ENCODE measurements at regions not wholly inside any gene's neighbourhood (a gene's known extent, or its start where the extent isn't known, plus 50 kb on each side); places are given as distances from the start of the nearest gene placed in this dataset.

- no peak overlapping the region for H3K27ac ChIP-seq (ENCODE audit: extremely low read depth, low read depth, low read length)
- H3K4me1 ChIP-seq (ENCODE audit: control insufficient read depth, insufficient read depth, low read length) = no peaks in the 10 kb centered on the region
- TF ChIP-seq ZBTB21 (tag by site-specific recombination; IDR thresholded peaks at IDR 0.05) (no peak), ZNF394 (tag by site-specific recombination; IDR thresholded peaks at IDR 0.05; ENCODE audit: borderline replicate concordance) (no peak), ZNF138 (tag by site-specific recombination; IDR thresholded peaks at IDR 0.05; ENCODE audit: borderline replicate concordance) (no peak), ZNF175 (tag by site-specific recombination; IDR thresholded peaks at IDR 0.05) (no peak), TCF7L2 (IDR thresholded peaks at IDR 0.05; ENCODE audit: borderline replicate concordance, low read depth, low read length) (no peak), ZNF292 (tag by site-specific recombination; IDR thresholded peaks at IDR 0.05; ENCODE audit: borderline replicate concordance, low read depth) (no peak), OVOL3 (tag by site-specific recombination; IDR thresholded peaks at IDR 0.05) (no peak)
- TF ChIP-seq, protein P1, sequence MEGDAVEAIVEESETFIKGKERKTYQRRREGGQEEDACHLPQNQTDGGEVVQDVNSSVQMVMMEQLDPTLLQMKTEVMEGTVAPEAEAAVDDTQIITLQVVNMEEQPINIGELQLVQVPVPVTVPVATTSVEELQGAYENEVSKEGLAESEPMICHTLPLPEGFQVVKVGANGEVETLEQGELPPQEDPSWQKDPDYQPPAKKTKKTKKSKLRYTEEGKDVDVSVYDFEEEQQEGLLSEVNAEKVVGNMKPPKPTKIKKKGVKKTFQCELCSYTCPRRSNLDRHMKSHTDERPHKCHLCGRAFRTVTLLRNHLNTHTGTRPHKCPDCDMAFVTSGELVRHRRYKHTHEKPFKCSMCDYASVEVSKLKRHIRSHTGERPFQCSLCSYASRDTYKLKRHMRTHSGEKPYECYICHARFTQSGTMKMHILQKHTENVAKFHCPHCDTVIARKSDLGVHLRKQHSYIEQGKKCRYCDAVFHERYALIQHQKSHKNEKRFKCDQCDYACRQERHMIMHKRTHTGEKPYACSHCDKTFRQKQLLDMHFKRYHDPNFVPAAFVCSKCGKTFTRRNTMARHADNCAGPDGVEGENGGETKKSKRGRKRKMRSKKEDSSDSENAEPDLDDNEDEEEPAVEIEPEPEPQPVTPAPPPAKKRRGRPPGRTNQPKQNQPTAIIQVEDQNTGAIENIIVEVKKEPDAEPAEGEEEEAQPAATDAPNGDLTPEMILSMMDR (tag by site-specific recombination; IDR thresholded peaks at IDR 0.05) = no peak
- TF ChIP-seq, protein P2, sequence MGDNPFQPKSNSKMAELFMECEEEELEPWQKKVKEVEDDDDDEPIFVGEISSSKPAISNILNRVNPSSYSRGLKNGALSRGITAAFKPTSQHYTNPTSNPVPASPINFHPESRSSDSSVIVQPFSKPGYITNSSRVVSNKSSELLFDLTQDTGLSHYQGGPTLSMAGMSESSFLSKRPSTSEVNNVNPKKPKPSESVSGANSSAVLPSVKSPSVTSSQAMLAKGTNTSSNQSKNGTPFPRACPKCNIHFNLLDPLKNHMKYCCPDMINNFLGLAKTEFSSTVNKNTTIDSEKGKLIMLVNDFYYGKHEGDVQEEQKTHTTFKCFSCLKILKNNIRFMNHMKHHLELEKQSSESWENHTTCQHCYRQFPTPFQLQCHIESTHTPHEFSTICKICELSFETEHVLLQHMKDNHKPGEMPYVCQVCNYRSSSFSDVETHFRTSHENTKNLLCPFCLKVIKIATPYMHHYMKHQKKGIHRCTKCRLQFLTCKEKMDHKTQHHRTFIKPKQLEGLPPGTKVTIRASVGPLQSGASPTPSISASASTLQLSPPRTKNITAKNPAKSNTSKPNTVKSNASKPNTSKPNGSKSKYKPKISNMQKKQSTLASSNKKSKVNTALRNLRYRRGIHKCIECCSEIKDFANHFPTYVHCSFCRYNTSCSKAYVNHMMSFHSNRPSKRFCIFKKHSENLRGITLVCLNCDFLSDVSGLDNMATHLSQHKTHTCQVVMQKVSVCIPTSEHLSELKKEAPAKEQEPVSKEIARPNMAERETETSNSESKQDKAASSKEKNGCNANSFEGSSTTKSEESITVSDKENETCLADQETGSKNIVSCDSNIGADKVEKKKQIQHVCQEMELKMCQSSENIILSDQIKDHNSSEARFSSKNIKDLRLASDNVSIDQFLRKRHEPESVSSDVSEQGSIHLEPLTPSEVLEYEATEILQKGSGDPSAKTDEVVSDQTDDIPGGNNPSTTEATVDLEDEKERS (tag by site-specific recombination; IDR thresholded peaks at IDR 0.05) = no peak
- no peaks in the 10 kb centered on the region; the same call in 1 of the 2 replicates for H3K9me3 ChIP-seq (ENCODE audit: control insufficient read depth, insufficient read depth, low read depth, low read length)
- H3K36me3 ChIP-seq (ENCODE audit: control insufficient read depth in 2 of 2, insufficient read depth in 1 of 2, low read length in 2 of 2) = no peaks in the 10 kb centered on the region
- CTCF ChIA-PET = no interaction called here
- POLR2A ChIA-PET = no interaction called here
- no peak overlapping the region for H3K4me3 ChIP-seq (ENCODE audit: low read depth, low read length)
Measured at GRCh38 chrX:122582280-122582974, 601.7 kb upstream of the GRIA3 start.

DNA sequence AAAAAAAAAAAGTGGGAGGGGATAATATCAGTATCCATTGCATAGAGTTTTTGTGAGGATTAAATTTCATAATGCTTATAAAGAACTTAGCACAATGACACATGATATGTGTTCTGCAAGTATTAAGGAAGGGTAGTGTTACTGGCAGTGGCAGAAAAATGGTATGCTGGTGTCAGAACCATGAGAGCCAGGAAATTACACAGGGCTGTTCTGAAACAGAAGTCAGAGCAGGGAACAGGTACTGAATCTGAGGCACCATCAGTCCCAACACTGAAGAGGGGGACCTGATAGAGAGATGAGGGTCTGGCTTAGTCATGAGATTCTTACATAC, 601.1 kb upstream of the GRIA3 start:
- POLR2A ChIA-PET = no interaction called here
- CTCF ChIA-PET = no interaction called here
- Histone ChIP-seq H3K27ac (ENCODE audit: extremely low read depth, low read depth, low read length) (no peak overlapping the region), H3K9me3 (ENCODE audit: control insufficient read depth, insufficient read depth, low read depth, low read length) (no peaks in the 10 kb centered on the region; the same call in 1 of the 2 replicates), H3K4me3 (ENCODE audit: low read depth, low read length) (no peak overlapping the region), H3K4me1 (ENCODE audit: control insufficient read depth, insufficient read depth, low read length) (no peaks in the 10 kb centered on the region), H3K36me3 (ENCODE audit: control insufficient read depth in 2 of 2, insufficient read depth in 1 of 2, low read length in 2 of 2) (no peaks in the 10 kb centered on the region)
- TF ChIP-seq, protein P3, sequence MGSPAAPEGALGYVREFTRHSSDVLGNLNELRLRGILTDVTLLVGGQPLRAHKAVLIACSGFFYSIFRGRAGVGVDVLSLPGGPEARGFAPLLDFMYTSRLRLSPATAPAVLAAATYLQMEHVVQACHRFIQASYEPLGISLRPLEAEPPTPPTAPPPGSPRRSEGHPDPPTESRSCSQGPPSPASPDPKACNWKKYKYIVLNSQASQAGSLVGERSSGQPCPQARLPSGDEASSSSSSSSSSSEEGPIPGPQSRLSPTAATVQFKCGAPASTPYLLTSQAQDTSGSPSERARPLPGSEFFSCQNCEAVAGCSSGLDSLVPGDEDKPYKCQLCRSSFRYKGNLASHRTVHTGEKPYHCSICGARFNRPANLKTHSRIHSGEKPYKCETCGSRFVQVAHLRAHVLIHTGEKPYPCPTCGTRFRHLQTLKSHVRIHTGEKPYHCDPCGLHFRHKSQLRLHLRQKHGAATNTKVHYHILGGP (tag by site-specific recombination; IDR thresholded peaks at IDR 0.05) = no peak
- no peak for TF ChIP-seq ZNF157 (tag by site-specific recombination; IDR thresholded peaks at IDR 0.05)
- TF ChIP-seq, protein P4, sequence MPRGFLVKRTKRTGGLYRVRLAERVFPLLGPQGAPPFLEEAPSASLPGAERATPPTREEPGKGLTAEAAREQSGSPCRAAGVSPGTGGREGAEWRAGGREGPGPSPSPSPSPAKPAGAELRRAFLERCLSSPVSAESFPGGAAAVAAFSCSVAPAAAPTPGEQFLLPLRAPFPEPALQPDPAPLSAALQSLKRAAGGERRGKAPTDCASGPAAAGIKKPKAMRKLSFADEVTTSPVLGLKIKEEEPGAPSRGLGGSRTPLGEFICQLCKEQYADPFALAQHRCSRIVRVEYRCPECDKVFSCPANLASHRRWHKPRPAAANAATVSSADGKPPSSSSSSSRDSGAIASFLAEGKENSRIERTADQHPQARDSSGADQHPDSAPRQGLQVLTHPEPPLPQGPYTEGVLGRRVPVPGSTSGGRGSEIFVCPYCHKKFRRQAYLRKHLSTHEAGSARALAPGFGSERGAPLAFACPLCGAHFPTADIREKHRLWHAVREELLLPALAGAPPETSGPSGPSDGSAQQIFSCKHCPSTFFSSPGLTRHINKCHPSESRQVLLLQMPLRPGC (tag by site-specific recombination; IDR thresholded peaks at IDR 0.05) = no peak
- TF ChIP-seq, protein P2 (tag by site-specific recombination; IDR thresholded peaks at IDR 0.05) = no peak
- TF ChIP-seq ZNF610 (tag by site-specific recombination; IDR thresholded peaks at IDR 0.05; ENCODE audit: borderline replicate concordance) = no peak
- no peak for TF ChIP-seq ZNF837 (tag by site-specific recombination; IDR thresholded peaks at IDR 0.05)
- no peak for TF ChIP-seq ZNF521 (tag by site-specific recombination; IDR thresholded peaks at IDR 0.05)
- TF ChIP-seq ZNF324 (tag by site-specific recombination; IDR thresholded peaks at IDR 0.05) = no peak
- no peak for TF ChIP-seq ZBTB44 (tag by site-specific recombination; IDR thresholded peaks at IDR 0.05)
